HepG2 (cell line): ENCODE measurements at regions not wholly inside any gene's neighbourhood (a gene's known extent, or its start where the extent isn't known, plus 50 kb on each side); places are given as distances from the start of the nearest gene placed in this dataset.

Experiments used
- ATAC-seq: fragments of 200-7000 bp; cut with Tn5 transposase; 3 replicates; pipeline ENCODE4 v1.9.1; 2020; ENCODE audit warnings: mild to moderate bottlenecking, moderate library complexity
- BruUV-seq: library from RNA; stranded (reverse); fragments of 400-500 nt; replicated peaks from 2 replicates; lab custom pipeline; 2021; lab: Mats Ljungman, UMichigan
- CTCF ChIA-PET: fragments of 300-600 bp; formaldehyde crosslinking; extraction: SDS; loops from one replicate; lab custom pipeline; 2021; ENCODE audit warnings: low total read pairs, inconsistent platforms, low intra/inter-chr PET ratio; lab: Yijun Ruan, JAX
- POLR2A ChIA-PET: fragments of 350-600 bp; sonication (Branson Sonifier 250); formaldehyde crosslinking; loops from one replicate; lab custom pipeline; 2020; ENCODE audit warnings: antibody characterized with exemption, inconsistent platforms; lab: Yijun Ruan, JAX
- DNase-seq: peaks from one replicate; pipeline ENCODE4 v3.0.0-alpha.2; 2015; ENCODE audit warnings: low spot score
- FAIRE-seq: peaks from 3 replicates; lab custom pipeline; 2011; peaks lifted over from hg19 to GRCh38; lab: Jason Lieb, UNC
- H2AFZ ChIP-seq: one replicate; pipeline ENCODE4 v1.6.1; 2011; ENCODE audit warnings: low read length, inconsistent platforms
- H3K27ac ChIP-seq: fragments of 300-600 bp; 3 replicates; pipeline ENCODE4 v1.8.0; 2011; ENCODE audit warnings: mixed run types, mild to moderate bottlenecking, mixed read lengths, low read length, inconsistent platforms; ENCODE audit not compliant: insufficient read depth; ENCODE audit errors: extremely low read length
- H3K27me3 ChIP-seq, 2 experiments: fragments of 200-600 bp in 1 of 2; 2 replicates in 1 of 2; 3 replicates in 1 of 2; pipeline versions ENCODE4 v1.6.0 to v1.8.0; 2011; ENCODE audit warnings: low read length in 2 of 2, mild to moderate bottlenecking in 2 of 2, moderate library complexity in 2 of 2, inconsistent platforms in 1 of 2; ENCODE audit not compliant: insufficient read depth in 2 of 2, control insufficient read depth in 1 of 2
- H3K36me3 ChIP-seq, 2 experiments: fragments of 200-600 bp in 1 of 2; replicated peaks in 1 of 2; 2 replicates in 1 of 2; 3 replicates in 1 of 2; pipeline versions ENCODE4 v1.5.1 to v1.8.0; 2011; ENCODE audit warnings: low read length in 2 of 2, inconsistent platforms in 1 of 2; ENCODE audit not compliant: insufficient read depth in 2 of 2, control insufficient read depth in 1 of 2
- H3K4me1 ChIP-seq: 2 replicates; pipeline ENCODE4 v1.5.1; 2012; ENCODE audit warnings: low read length, inconsistent platforms; ENCODE audit not compliant: insufficient read depth
- H3K4me2 ChIP-seq: 2 replicates; pipeline ENCODE4 v1.6.0; 2011; ENCODE audit warnings: low read depth, low read length, inconsistent platforms
- H3K4me3 ChIP-seq, 3 experiments: fragments of 200-600 bp in 1 of 3; sonication (generic), shearing (Covaris generic) in 1 of 3; replicated peaks in 1 of 3; 2 replicates each; pipeline ENCODE4 v1.5.1; 2011 to 2016; ENCODE audit warnings: low read length in 3 of 3, inconsistent platforms in 2 of 3, low read depth in 2 of 3, mild to moderate bottlenecking in 2 of 3, control low read depth in 1 of 3, mixed read lengths in 1 of 3; ENCODE audit not compliant: insufficient read depth in 1 of 3
- H3K79me2 ChIP-seq: one replicate; pipeline ENCODE4 v1.6.1; 2011; ENCODE audit warnings: low read length, inconsistent platforms; ENCODE audit not compliant: insufficient read depth
- H3K9ac ChIP-seq: 2 replicates; pipeline ENCODE4 v1.6.0; 2011; ENCODE audit warnings: mild to moderate bottlenecking, low read depth, low read length, inconsistent platforms; ENCODE audit not compliant: insufficient read depth
- H3K9me3 ChIP-seq: 2 replicates; pipeline ENCODE4 v1.5.1; 2012; ENCODE audit warnings: mild to moderate bottlenecking, low read length
- H4K20me1 ChIP-seq: 2 replicates; pipeline ENCODE4 v1.6.0; 2011; ENCODE audit warnings: inconsistent platforms, mild to moderate bottlenecking, low read length, moderate library complexity; ENCODE audit not compliant: insufficient read depth
- BATF2 ChIP-seq: sonication (generic); formaldehyde crosslinking; IDR thresholded peaks from 2 replicates; pipeline ENCODE4 v1.8.0; 2022; ENCODE audit warnings: mild to moderate bottlenecking, missing genetic modification reagents, moderate library complexity
- EEA1 ChIP-seq: sonication (generic); formaldehyde crosslinking; IDR thresholded peaks from 2 replicates; pipeline ENCODE4 v1.5.1; 2020; ENCODE audit warnings: mild to moderate bottlenecking, missing genetic modification reagents, borderline replicate concordance
- HOXA7 ChIP-seq: sonication (generic); formaldehyde crosslinking; IDR thresholded peaks from 2 replicates; pipeline ENCODE4 v1.8.1; 2022; ENCODE audit warnings: mild to moderate bottlenecking, missing genetic modification reagents, moderate library complexity
- KAT2B ChIP-seq: fragments of 150-350 bp; IDR thresholded peaks from 2 replicates; pipeline ENCODE4 v1.6.1; 2014; ENCODE audit warnings: low read depth, low read length, borderline replicate concordance
- KAT7 ChIP-seq: IDR thresholded peaks from 2 replicates; pipeline ENCODE4 v1.6.1; 2018; ENCODE audit warnings: borderline replicate concordance, missing compliant biosample characterization
- LCORL ChIP-seq, 2 experiments: fragments of 450-650 bp in 1 of 2; sonication (generic) in 1 of 2; formaldehyde crosslinking in 1 of 2; IDR thresholded peaks; 2 replicates each; pipeline versions ENCODE4 v1.5.0 to v1.6.1; 2017 to 2020; ENCODE audit warnings: antibody characterized with exemption in 1 of 2, missing genetic modification reagents in 1 of 2
- NFATC3 ChIP-seq: sonication (generic); formaldehyde crosslinking; IDR thresholded peaks from 2 replicates; pipeline ENCODE4 v1.5.1; 2020; ENCODE audit warnings: mild to moderate bottlenecking, missing genetic modification reagents
- NFE2L2 ChIP-seq: fragments of 150-350 bp; IDR thresholded peaks from 2 replicates; pipeline ENCODE4 v1.6.1; 2014; ENCODE audit warnings: low read length
- NFKB2 ChIP-seq: sonication (generic); formaldehyde crosslinking; IDR thresholded peaks from 2 replicates; pipeline ENCODE4 v1.4.0; 2020; ENCODE audit warnings: missing genetic modification reagents, borderline replicate concordance
- NFRKB ChIP-seq: fragments of 450-650 bp; IDR thresholded peaks from 2 replicates; pipeline ENCODE4 v1.6.1; 2017
- NFYC ChIP-seq: IDR thresholded peaks from 2 replicates; pipeline ENCODE4 v1.6.1; 2016; ENCODE audit warnings: missing genetic modification reagents, missing compliant biosample characterization
- NR0B2 ChIP-seq: sonication (generic); formaldehyde crosslinking; IDR thresholded peaks from 2 replicates; pipeline ENCODE4 v1.4.0; 2020; ENCODE audit warnings: mild to moderate bottlenecking, missing genetic modification reagents
- PHF21A ChIP-seq: sonication (generic); formaldehyde crosslinking; IDR thresholded peaks from 2 replicates; pipeline ENCODE4 v1.5.0; 2020; ENCODE audit warnings: mild to moderate bottlenecking, missing genetic modification reagents
- PITX1 ChIP-seq: sonication (generic); formaldehyde crosslinking; IDR thresholded peaks from 2 replicates; pipeline ENCODE4 v1.5.1; 2020; ENCODE audit warnings: mild to moderate bottlenecking, missing genetic modification reagents
- POLR2AphosphoS5 ChIP-seq: IDR thresholded peaks from 2 replicates; pipeline ENCODE4 v1.6.1; 2012; ENCODE audit warnings: low read depth, low read length
- TFAP4 ChIP-seq: sonication (generic); IDR thresholded peaks from 2 replicates; pipeline ENCODE4 v1.6.1; 2016; ENCODE audit warnings: low read depth, borderline replicate concordance
- TIGD3 ChIP-seq: sonication (generic); formaldehyde crosslinking; IDR thresholded peaks from 2 replicates; pipeline ENCODE4 v1.5.1; 2020; ENCODE audit warnings: mild to moderate bottlenecking, missing genetic modification reagents, borderline replicate concordance
- ZMYM3 ChIP-seq: sonication (generic); formaldehyde crosslinking; IDR thresholded peaks from 2 replicates; pipeline ENCODE4 v1.5.1; 2020; ENCODE audit warnings: mild to moderate bottlenecking, missing genetic modification reagents
- ZNF446 ChIP-seq: sonication (generic); formaldehyde crosslinking; IDR thresholded peaks from 2 replicates; pipeline ENCODE4 v1.5.0; 2020; ENCODE audit warnings: mild to moderate bottlenecking, missing genetic modification reagents
- ZNF563 ChIP-seq: sonication (generic); formaldehyde crosslinking; IDR thresholded peaks from 2 replicates; pipeline ENCODE4 v1.8.0; 2022; ENCODE audit warnings: mild to moderate bottlenecking, moderate library complexity, missing genetic modification reagents
- ZNF614 ChIP-seq: IDR thresholded peaks from 2 replicates; pipeline ENCODE4 v1.6.1; 2018; ENCODE audit warnings: missing biosample characterization, missing genetic modification reagents, inconsistent platforms, borderline replicate concordance
- ZNF773 ChIP-seq: sonication (generic); formaldehyde crosslinking; IDR thresholded peaks from 2 replicates; pipeline ENCODE4 v1.4.0; 2020; ENCODE audit warnings: missing genetic modification reagents, borderline replicate concordance
- ZNF839 ChIP-seq: sonication (generic); formaldehyde crosslinking; IDR thresholded peaks from 2 replicates; pipeline ENCODE4 v1.4.0; 2020; ENCODE audit warnings: missing genetic modification reagents, mild to moderate bottlenecking, borderline replicate concordance
- ZNF878 ChIP-seq: sonication (generic); formaldehyde crosslinking; IDR thresholded peaks from 2 replicates; pipeline ENCODE4 v1.8.1; 2023; ENCODE audit warnings: mild to moderate bottlenecking, missing genetic modification reagents, moderate library complexity
- ZSCAN9 ChIP-seq: IDR thresholded peaks from 2 replicates; pipeline ENCODE4 v1.6.1; 2016; ENCODE audit warnings: borderline replicate concordance
- WGBS: methylation state at CpG from one replicate; pipeline ENCODE4 v1.1.6; 2017; ENCODE audit warnings: low lambda C conversion rate; 5-methylcytosine and 5-hydroxymethylcytosine counted together
- in situ Hi-C: cut with HindIII; loops from 2 replicates; pipeline ENCODE4 v1.10.0; 2017; ENCODE audit warnings: low pct_unique_long_range_greater_than_20kb; ENCODE audit not compliant: extremely low pct_ligation_motif_present
- intact Hi-C: fragments of 100-400 bp; cut with micrococcal nuclease; formaldehyde crosslinking; loops from one replicate; pipeline ENCODE4 v1.10.0; 2022; ENCODE audit not compliant: unreplicated experiment

GRCh38 chr11:28964811-28965210, 856.6 kb downstream of the METTL15 start (continued):
- TF ChIP-seq BATF2 (CRISPR knock-in tag) = no peak
- TF ChIP-seq NFE2L2 = no peak
- no peak for TF ChIP-seq TIGD3 (CRISPR knock-in tag)
- TF ChIP-seq EEA1 = no peak
- TF ChIP-seq ZMYM3 (CRISPR knock-in tag) = no peak
- no peak for TF ChIP-seq ZNF839
- TF ChIP-seq ZNF878 (CRISPR knock-in tag) = no peak
- no peak for TF ChIP-seq ZNF773
- no peak for TF ChIP-seq LCORL (IDR thresholded peaks at IDR 0.05)
- TF ChIP-seq LCORL (CRISPR knock-in tag; IDR thresholded peaks at IDR 0.05) = no peak
- no peak for TF ChIP-seq NFRKB
- no peak for TF ChIP-seq ZSCAN9
- no peak for TF ChIP-seq HOXA7 (CRISPR knock-in tag)
- TF ChIP-seq TFAP4 = no peak

DNA sequence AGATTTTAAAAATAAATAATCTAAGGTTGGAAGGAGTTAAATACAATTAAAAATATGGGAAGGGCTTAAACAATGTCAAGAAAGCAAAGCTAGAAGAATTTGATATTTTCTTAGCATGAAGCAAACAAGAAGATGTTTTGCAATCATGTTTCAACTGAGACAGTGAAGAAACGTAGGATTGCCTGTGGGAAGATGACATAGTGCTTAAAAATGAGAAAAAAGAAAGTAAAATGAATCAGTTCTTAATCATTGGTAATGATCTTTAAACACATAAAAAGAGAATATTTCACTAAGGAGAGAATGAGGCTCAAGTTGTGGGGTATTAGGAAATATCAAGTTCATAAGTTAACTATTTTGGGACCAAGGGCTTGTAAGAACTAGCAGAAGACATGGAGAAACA, 855.0 kb downstream of the METTL15 start:
- POLR2A ChIA-PET = no interaction called here

More for the DNA sequence above, 855.0 kb downstream of the METTL15 start:
- Histone ChIP-seq H3K27me3 (no peaks in the 10 kb centered on the region; a peak in 1 of 5 replicates), H2AFZ (no peak overlapping the region), H3K4me2 (no peak overlapping the region), H3K4me3 (no peak overlapping the region), H3K9ac (no peak overlapping the region), H3K27ac (no peak overlapping the region), H3K4me1 (no peaks in the 10 kb centered on the region), H4K20me1 (no peaks in the 10 kb centered on the region), H3K9me3 (no peaks in the 10 kb centered on the region; the same call in 1 of the 2 replicates), H3K79me2 (no peaks in the 10 kb centered on the region), H3K36me3 (no peaks in the 10 kb centered on the region)
- DNase-seq (no peak), ATAC-seq (no peak), FAIRE-seq (no peak)
- intact Hi-C loops (no loop called here), in situ Hi-C loops (no loop called here)
- TF ChIP-seq KAT7 (CRISPR knock-in tag) = no peak
- no peak for TF ChIP-seq NFKB2 (CRISPR knock-in tag)
- no peak for TF ChIP-seq NFYC (CRISPR knock-in tag)
- no peak for TF ChIP-seq KAT2B
- TF ChIP-seq PHF21A (CRISPR knock-in tag) = no peak
- TF ChIP-seq ZNF563 (CRISPR knock-in tag) = no peak
- no peak for TF ChIP-seq ZNF614 (CRISPR knock-in tag)
- no peak for TF ChIP-seq POLR2AphosphoS5
- TF ChIP-seq ZNF446 (CRISPR knock-in tag) = no peak
- TF ChIP-seq NR0B2 (CRISPR knock-in tag) = no peak
- no peak for TF ChIP-seq PITX1
- no peak for TF ChIP-seq NFATC3 (CRISPR knock-in tag)
- CTCF ChIA-PET = no interaction called here
- BruUV-seq = no TSS peak
- WGBS = 0% methylated on average over 1 of the region's 1 CpG
